KOPT-K1 (cell line): ENCODE measurements at regions not wholly inside any gene's neighbourhood (a gene's known extent, or its start where the extent isn't known, plus 50 kb on each side); places are given as distances from the start of the nearest gene placed in this dataset.

Experiments
- H3K27ac ChIP-seq: fragments of 200-600 bp; sonication (generic); 2 replicates; pipeline ENCODE4 v1.5.1; 2016; ENCODE audit warnings: antibody characterized with exemption, mild to moderate bottlenecking, low read depth, low read length; ENCODE audit not compliant: poor library complexity, severe bottlenecking
- H3K36me3 ChIP-seq: fragments of 200-600 bp; sonication (generic); 2 replicates; pipeline ENCODE4 v1.5.1; 2017; ENCODE audit warnings: antibody characterized with exemption, mild to moderate bottlenecking, low read length, moderate library complexity; ENCODE audit not compliant: insufficient read depth
- H3K9me3 ChIP-seq: fragments of 200-600 bp; sonication (generic); 2 replicates; pipeline ENCODE4 v1.5.1; 2017; ENCODE audit warnings: antibody characterized with exemption, low read length, mild to moderate bottlenecking; ENCODE audit not compliant: insufficient read depth, poor library complexity, severe bottlenecking

- Histone ChIP-seq H3K9me3 (no peaks in the 10 kb centered on the region), H3K36me3 (no peaks in the 10 kb centered on the region), H3K27ac (no peak overlapping the region)
These were observed 224.9 kb upstream of the COL8A1 start for GRCh38 chr3:99413504-99413903.

GRCh38 chr3:99410789-99411311 is 227.5 kb upstream of the COL8A1 start:
- H3K27ac ChIP-seq = no peak overlapping the region
- H3K9me3 ChIP-seq = no peaks in the 10 kb centered on the region
- H3K36me3 ChIP-seq = no peaks in the 10 kb centered on the region

DNA sequence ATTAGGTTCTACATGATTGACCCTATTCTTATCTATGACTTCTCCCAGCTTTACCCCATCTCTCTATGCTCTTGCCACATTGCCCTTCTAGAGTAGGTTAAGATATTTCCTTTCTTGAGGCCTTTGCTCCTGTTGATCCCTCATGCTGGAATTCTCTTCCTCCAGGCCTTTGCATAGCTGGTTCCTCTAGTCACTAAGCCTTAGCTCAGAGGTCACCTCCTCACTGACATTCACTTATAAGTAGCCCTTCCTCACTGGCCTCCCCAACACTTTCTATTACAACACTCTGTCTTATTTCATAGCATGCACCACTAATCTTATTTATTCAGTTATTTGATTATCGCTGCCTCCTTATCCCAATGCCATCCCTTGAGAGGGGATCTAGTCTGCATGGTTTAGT is 228.4 kb upstream of the COL8A1 start:
- Histone ChIP-seq H3K27ac (no peak overlapping the region), H3K9me3 (no peaks in the 10 kb centered on the region), H3K36me3 (no peaks in the 10 kb centered on the region)

GRCh38 chr3:99407257-99407656 is 231.1 kb upstream of the COL8A1 start:
- H3K9me3 ChIP-seq = no peaks in the 10 kb centered on the region
- no peak overlapping the region for H3K27ac ChIP-seq
- no peaks in the 10 kb centered on the region for H3K36me3 ChIP-seq

DNA sequence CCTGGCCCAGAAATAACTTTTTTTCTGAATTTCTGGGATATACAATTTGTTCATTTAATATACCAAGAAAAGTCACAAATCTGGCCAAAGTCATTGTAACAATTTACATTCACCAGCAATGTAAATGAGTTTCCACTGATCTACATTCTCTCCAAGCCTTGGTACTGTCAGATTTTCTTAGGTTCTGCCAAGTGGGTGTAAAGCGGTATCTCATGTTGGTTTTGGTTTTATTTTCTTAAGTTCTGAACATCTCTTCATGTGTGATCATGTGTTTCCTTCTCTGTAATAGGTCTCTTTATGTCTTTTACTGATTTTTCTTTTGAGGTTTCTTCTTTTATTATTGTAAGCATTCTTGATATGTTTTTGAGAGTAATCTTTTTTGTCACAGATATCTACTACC is 235.6 kb upstream of the COL8A1 start:
- Histone ChIP-seq H3K27ac (no peak overlapping the region), H3K36me3 (no peaks in the 10 kb centered on the region), H3K9me3 (peaks cover 12% of the 10 kb centered on the region)

- no peak overlapping the region for H3K27ac ChIP-seq
- H3K36me3 ChIP-seq = no peaks in the 10 kb centered on the region
- H3K9me3 ChIP-seq = peaks cover 12% of the 10 kb centered on the region
These were observed 238.0 kb upstream of the COL8A1 start for GRCh38 chr3:99400352-99400751.

DNA sequence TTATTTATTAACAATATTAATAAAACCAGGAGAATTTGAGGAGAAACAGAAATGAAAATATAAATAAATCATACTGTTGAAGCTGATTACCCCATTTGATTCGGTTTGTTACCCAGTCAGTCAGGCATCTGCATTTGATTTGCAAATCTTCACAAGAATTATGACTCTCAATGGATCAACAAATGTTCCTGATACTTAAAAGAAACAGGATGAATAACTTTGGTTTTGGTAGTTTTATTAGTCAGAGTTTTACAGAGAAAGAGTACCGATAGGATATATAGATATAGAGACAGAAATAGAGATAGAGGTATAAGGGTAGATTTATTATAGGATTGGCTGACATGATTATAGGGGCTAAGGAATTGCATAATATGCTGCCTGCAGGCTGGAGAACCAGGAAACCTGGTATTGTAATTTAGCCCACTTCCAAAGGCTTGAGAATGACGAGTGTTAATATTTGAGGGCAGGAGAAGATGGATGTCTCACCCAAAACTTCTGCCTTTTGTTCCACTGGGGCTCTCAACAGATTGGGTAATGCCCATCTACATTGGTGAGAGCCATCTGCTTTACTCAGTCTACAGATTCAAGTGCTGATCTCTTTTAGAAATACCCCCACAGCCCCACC is 241.6 kb upstream of the COL8A1 start:
- no peaks in the 10 kb centered on the region for H3K36me3 ChIP-seq
- H3K27ac ChIP-seq = no peak overlapping the region
- H3K9me3 ChIP-seq = peaks cover 12% of the 10 kb centered on the region

DNA sequence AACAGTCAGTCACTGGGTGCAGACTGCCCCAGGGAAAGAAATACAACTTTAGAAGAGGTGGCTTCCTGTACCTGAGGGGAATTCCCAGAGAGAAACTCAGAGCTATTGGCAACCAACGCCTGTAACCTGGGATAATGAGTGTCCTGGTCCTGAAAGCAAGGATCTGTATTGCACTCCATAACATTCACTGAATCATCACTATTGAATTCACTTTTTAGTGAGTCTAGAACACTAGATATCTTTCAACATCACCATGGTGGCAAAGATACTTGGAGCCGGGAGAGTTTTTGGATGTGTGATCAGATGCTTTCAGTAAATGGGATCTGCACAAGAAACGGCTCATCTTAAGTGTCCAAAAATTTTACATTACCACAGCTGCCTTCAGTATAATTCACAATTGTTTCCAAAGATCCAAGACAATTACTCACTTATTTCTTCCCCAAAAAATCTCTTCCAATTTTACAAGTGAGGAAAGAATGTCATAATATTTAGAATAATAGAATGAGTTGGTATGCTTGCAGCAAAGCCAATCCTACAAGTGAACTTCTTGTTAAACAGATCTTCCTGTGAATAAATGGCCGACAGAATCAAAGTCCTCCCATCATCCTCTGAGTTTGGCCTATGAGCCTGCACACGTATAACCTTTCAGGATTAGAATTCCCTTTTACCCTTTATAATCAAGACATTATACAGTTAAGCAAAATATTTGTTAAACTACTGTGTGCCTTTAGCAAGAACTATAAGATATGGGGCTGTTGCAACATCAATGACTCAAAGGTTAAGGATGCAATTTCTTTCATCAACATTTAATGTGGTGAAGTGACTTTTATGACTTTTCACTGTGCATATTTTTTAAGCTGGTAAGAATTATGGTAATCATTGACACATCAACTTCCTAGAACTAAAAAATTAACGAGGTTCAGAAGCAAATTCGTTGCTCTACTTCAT is 243.3 kb upstream of the COL8A1 start:
- Histone ChIP-seq H3K36me3 (no peaks in the 10 kb centered on the region), H3K27ac (no peak overlapping the region), H3K9me3 (peaks cover 12% of the 10 kb centered on the region)

DNA sequence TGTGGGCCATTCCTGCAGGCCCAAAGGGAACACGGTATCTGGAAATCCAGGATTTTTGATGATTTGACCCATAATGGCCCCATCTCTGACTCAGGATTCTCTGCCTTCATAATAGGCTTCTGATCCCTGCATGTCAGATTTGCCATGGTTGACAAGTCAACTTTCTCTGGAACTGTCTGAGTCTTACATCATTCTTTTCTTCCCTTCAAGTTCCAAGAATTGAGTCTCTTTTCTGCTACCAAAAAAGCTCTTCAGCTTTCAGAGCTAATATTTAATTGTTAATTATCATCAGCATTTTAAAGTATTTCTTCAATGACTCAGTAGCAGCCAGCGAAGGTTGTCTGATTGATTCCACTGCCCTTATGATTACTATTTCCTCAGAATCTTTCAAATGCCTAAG is 244.4 kb upstream of the COL8A1 start:
- Histone ChIP-seq H3K27ac (no peak overlapping the region), H3K9me3 (peaks cover 7% of the 10 kb centered on the region), H3K36me3 (no peaks in the 10 kb centered on the region)

GRCh38 chr3:99388780-99389179 is 249.6 kb upstream of the COL8A1 start:
- no peaks in the 10 kb centered on the region for H3K36me3 ChIP-seq
- H3K9me3 ChIP-seq = no peaks in the 10 kb centered on the region
- H3K27ac ChIP-seq = no peak overlapping the region

DNA sequence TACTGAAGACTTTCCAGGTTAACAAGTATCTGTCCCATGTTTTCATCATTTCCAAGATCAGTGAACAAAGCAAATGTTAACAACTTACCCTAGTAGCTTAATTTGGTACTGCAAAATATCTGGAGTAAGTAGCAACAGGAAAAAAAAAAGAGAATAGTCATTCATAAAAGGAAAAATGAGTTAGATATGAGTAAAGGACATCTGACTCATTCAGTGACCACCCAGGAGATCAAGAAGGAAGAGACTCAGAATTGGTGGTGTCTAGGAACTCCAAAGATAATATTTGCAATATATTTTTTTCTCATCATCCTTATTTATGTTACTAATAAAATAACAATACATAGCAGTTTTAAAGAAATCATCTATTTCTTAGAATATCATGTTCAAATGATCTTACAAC is 253.8 kb upstream of the COL8A1 start:
- H3K27ac ChIP-seq = no peak overlapping the region
- H3K9me3 ChIP-seq = no peaks in the 10 kb centered on the region
- no peaks in the 10 kb centered on the region for H3K36me3 ChIP-seq

GRCh38 chr3:99376926-99377325 is 261.5 kb upstream of the COL8A1 start:
- Histone ChIP-seq H3K36me3 (no peaks in the 10 kb centered on the region), H3K9me3 (no peaks in the 10 kb centered on the region), H3K27ac (no peak overlapping the region)

GRCh38 chr3:99373846-99374210 is 264.6 kb upstream of the COL8A1 start:
- no peaks in the 10 kb centered on the region for H3K36me3 ChIP-seq
- H3K9me3 ChIP-seq = no peaks in the 10 kb centered on the region
- no peak overlapping the region for H3K27ac ChIP-seq

- Histone ChIP-seq H3K36me3 (no peaks in the 10 kb centered on the region), H3K27ac (no peak overlapping the region), H3K9me3 (no peaks in the 10 kb centered on the region)
These were observed 265.1 kb upstream of the COL8A1 start for GRCh38 chr3:99373088-99373845.
